ENCODE measurements at regions not wholly inside any gene's neighbourhood (a gene's known extent, or its start where the extent isn't known, plus 50 kb on each side); places are given as distances from the start of the nearest gene placed in this dataset.
"Not testable (repeated sequence)": the region's sequence is repeated elsewhere in the genome, so short reads cannot be mapped to it uniquely, and the experiment has no call there.

- not testable (repeated sequence) for H3K27me3 ChIP-seq (ENCODE audit: insufficient read depth, low read length)
These were observed 804.3 kb downstream of the TTLL7 start for GRCh38 chr1:83194610-83195009.

DNA sequence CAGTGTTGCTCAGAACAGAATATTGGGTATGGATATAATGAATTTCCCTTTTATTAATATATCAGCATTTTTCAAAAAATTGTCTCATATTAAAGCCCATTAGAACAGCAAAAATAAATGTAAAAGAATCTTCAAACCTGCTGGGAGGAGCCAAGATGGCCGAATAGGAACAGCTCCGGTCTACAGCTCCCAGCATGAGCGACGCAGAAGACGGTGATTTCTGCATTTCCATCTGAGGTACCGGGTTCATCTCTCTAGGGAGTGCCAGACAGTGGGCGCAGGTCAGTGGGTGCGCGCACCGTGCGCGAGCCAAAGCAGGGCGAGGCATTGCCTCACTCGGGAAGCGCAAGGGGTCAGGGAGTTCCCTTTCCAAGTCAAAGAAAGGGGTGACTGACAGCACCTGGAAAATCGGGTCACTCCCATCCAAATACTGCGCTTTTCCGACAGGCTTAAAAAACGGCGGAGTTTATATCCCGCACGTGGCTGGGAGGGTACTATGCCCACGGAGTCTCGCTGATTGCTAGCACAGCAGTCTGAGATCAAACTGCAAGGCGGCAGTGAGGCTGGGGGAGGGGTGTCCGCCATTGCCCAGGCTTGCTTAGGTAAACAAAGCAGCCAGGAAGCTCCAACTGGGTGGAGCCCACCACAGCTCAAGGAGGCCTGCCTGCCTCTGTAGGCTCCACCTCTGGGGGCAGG lies 816.8 kb downstream of the TTLL7 start:
- not testable (repeated sequence) for H3K27ac ChIP-seq (ENCODE audit: low read depth, low read length); H2AFZ ChIP-seq (ENCODE audit: low read length, unreplicated experiment); H3K36me3 ChIP-seq (ENCODE audit: insufficient read depth, low read length); H3K4me1 ChIP-seq (ENCODE audit: control insufficient read depth, insufficient read depth, low read length, unreplicated experiment); H3K27me3 ChIP-seq (ENCODE audit: insufficient read depth, low read length); H3K79me2 ChIP-seq (ENCODE audit: control insufficient read depth, insufficient read depth, low read length, unreplicated experiment); H3K4me3 ChIP-seq (ENCODE audit: low read depth, low read length)

More at GRCh38 chr1:83194610-83195009, 804.3 kb downstream of the TTLL7 start:
- not testable (repeated sequence) for H3K79me2 ChIP-seq (ENCODE audit: control insufficient read depth, insufficient read depth, low read length, unreplicated experiment); H3K36me3 ChIP-seq (ENCODE audit: insufficient read depth, low read length); H3K4me1 ChIP-seq (ENCODE audit: control insufficient read depth, insufficient read depth, low read length, unreplicated experiment); H2AFZ ChIP-seq (ENCODE audit: low read length, unreplicated experiment); H3K4me3 ChIP-seq (ENCODE audit: low read depth, low read length); H3K27ac ChIP-seq (ENCODE audit: low read depth, low read length)

GRCh38 chr1:83180621-83181020 lies 818.3 kb downstream of the TTLL7 start:
- H3K36me3 ChIP-seq (ENCODE audit: insufficient read depth, low read length); H3K27ac ChIP-seq (ENCODE audit: low read depth, low read length); H3K4me1 ChIP-seq (ENCODE audit: control insufficient read depth, insufficient read depth, low read length, unreplicated experiment); H2AFZ ChIP-seq (ENCODE audit: low read length, unreplicated experiment); H3K4me3 ChIP-seq (ENCODE audit: low read depth, low read length); H3K79me2 ChIP-seq (ENCODE audit: control insufficient read depth, insufficient read depth, low read length, unreplicated experiment); H3K27me3 ChIP-seq (ENCODE audit: insufficient read depth, low read length): not testable (repeated sequence)

DNA sequence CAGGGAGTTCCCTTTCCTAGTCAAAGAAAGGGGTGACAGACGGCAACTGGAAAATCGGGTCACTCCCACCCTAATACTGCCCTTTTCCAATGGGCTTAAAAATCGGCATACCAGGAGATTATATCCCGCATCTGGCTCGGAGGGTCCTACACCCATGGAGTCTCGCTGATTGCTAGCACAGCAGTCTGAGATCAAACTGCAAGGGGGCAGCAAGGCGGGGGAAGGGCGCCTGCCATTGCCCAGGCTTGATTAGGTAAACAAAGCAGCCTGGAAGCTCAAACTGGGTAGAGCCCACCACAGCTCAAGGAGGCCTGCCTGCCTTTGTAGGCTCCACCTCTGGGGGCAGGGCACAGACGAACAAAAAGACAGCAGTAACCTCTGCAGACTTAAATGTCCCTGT lies 831.3 kb downstream of the TTLL7 start:
- not testable (repeated sequence) for H3K36me3 ChIP-seq (ENCODE audit: insufficient read depth, low read length); H3K27me3 ChIP-seq (ENCODE audit: insufficient read depth, low read length); H3K4me1 ChIP-seq (ENCODE audit: control insufficient read depth, insufficient read depth, low read length, unreplicated experiment); H3K79me2 ChIP-seq (ENCODE audit: control insufficient read depth, insufficient read depth, low read length, unreplicated experiment); H3K27ac ChIP-seq (ENCODE audit: low read depth, low read length); H2AFZ ChIP-seq (ENCODE audit: low read length, unreplicated experiment); H3K4me3 ChIP-seq (ENCODE audit: low read depth, low read length)

- H3K36me3 ChIP-seq (ENCODE audit: insufficient read depth, low read length); H3K27me3 ChIP-seq (ENCODE audit: insufficient read depth, low read length); H2AFZ ChIP-seq (ENCODE audit: low read length, unreplicated experiment); H3K4me3 ChIP-seq (ENCODE audit: low read depth, low read length); H3K79me2 ChIP-seq (ENCODE audit: control insufficient read depth, insufficient read depth, low read length, unreplicated experiment); H3K4me1 ChIP-seq (ENCODE audit: control insufficient read depth, insufficient read depth, low read length, unreplicated experiment): not testable (repeated sequence)
- peak overlapping the region; percentile 43 for H3K27ac ChIP-seq (ENCODE audit: low read depth, low read length)
These were observed 835.0 kb downstream of the TTLL7 start for GRCh38 chr1:83163879-83164475.

GRCh38 chr1:83158924-83159323 lies 840.0 kb downstream of the TTLL7 start:
- not testable (repeated sequence) for H3K27ac ChIP-seq (ENCODE audit: low read depth, low read length); H3K4me3 ChIP-seq (ENCODE audit: low read depth, low read length); H3K79me2 ChIP-seq (ENCODE audit: control insufficient read depth, insufficient read depth, low read length, unreplicated experiment); H2AFZ ChIP-seq (ENCODE audit: low read length, unreplicated experiment); H3K36me3 ChIP-seq (ENCODE audit: insufficient read depth, low read length); H3K4me1 ChIP-seq (ENCODE audit: control insufficient read depth, insufficient read depth, low read length, unreplicated experiment); H3K27me3 ChIP-seq (ENCODE audit: insufficient read depth, low read length)

GRCh38 chr1:83154306-83154705 lies 844.6 kb downstream of the TTLL7 start:
- H3K4me3 ChIP-seq (ENCODE audit: low read depth, low read length); H3K79me2 ChIP-seq (ENCODE audit: control insufficient read depth, insufficient read depth, low read length, unreplicated experiment); H3K36me3 ChIP-seq (ENCODE audit: insufficient read depth, low read length); H3K27me3 ChIP-seq (ENCODE audit: insufficient read depth, low read length); H3K27ac ChIP-seq (ENCODE audit: low read depth, low read length): not testable (repeated sequence)
- peak overlapping the region; percentile 68 for H2AFZ ChIP-seq (ENCODE audit: low read length, unreplicated experiment)
- H3K4me1 ChIP-seq (ENCODE audit: control insufficient read depth, insufficient read depth, low read length, unreplicated experiment) = peaks cover 12% of the 10 kb centered on the region

DNA sequence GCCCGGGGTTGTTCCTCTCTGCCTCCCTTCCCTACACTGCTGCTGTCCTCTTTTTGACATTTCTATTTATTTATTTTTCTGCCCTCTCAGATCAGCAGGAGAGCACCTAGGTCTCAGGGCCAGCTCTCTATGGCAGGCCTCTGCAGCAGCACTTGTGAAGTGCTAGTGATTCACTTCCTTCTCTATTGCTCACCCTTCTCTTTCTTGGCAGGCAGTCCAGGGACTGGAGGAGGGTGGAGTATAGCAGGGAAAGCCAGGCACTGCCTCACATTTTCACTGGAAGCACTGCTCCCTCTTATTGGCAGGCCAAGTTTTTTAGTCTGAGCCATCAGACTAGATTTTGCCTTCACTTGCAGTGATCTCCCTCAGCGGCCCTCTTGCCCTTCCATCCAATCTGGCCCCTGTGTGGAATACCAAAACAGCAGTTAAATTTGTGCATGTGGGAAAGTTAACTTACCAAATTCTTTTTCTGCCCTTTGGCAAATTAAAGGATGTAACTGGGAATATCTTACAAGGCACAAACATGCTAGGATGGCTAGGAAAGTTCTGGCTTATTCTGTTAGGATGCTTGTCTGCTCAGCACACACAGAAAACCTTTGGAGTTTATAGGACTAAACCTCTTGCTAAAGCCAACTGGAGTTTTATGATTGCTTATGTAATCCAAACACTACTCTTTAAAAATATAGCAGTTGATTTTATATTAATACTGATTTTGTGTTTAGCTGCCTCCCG lies 847.6 kb downstream of the TTLL7 start:
- H2AFZ ChIP-seq (ENCODE audit: low read length, unreplicated experiment); H3K79me2 ChIP-seq (ENCODE audit: control insufficient read depth, insufficient read depth, low read length, unreplicated experiment); H3K36me3 ChIP-seq (ENCODE audit: insufficient read depth, low read length); H3K27ac ChIP-seq (ENCODE audit: low read depth, low read length); H3K4me3 ChIP-seq (ENCODE audit: low read depth, low read length); H3K27me3 ChIP-seq (ENCODE audit: insufficient read depth, low read length): not testable (repeated sequence)
- H3K4me1 ChIP-seq (ENCODE audit: control insufficient read depth, insufficient read depth, low read length, unreplicated experiment) = peaks cover 12% of the 10 kb centered on the region

DNA sequence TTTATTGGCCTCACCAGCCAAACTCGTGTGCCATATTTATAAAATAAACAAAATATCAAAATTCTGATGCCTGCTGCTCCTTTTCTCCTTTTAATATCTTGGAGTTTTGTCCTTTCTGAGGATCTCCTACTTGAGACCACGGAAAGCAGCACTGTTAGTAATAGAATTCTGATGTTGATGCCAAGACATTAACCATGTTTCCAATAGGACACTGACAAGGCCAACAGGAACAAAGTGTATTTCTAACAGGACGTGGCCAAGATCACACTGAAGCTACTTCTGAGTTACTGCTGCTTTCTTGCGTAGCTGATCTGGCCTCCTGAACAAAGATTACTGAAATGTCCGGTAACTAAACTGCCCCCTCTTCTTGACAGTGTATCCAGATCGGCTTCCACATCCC lies 848.5 kb downstream of the TTLL7 start:
- Histone ChIP-seq H3K27ac (ENCODE audit: low read depth, low read length) (0 out of 2 replicates have a peak overlapping the region, but pooled peaks have one; percentile 32), H3K4me1 (ENCODE audit: control insufficient read depth, insufficient read depth, low read length, unreplicated experiment) (peaks cover 12% of the 10 kb centered on the region)
- H2AFZ ChIP-seq (ENCODE audit: low read length, unreplicated experiment); H3K4me3 ChIP-seq (ENCODE audit: low read depth, low read length); H3K36me3 ChIP-seq (ENCODE audit: insufficient read depth, low read length); H3K27me3 ChIP-seq (ENCODE audit: insufficient read depth, low read length); H3K79me2 ChIP-seq (ENCODE audit: control insufficient read depth, insufficient read depth, low read length, unreplicated experiment): not testable (repeated sequence)

GRCh38 chr1:83145820-83146219 lies 853.1 kb downstream of the TTLL7 start:
- not testable (repeated sequence) for H3K4me3 ChIP-seq (ENCODE audit: low read depth, low read length); H2AFZ ChIP-seq (ENCODE audit: low read length, unreplicated experiment); H3K4me1 ChIP-seq (ENCODE audit: control insufficient read depth, insufficient read depth, low read length, unreplicated experiment); H3K27me3 ChIP-seq (ENCODE audit: insufficient read depth, low read length); H3K27ac ChIP-seq (ENCODE audit: low read depth, low read length); H3K36me3 ChIP-seq (ENCODE audit: insufficient read depth, low read length); H3K79me2 ChIP-seq (ENCODE audit: control insufficient read depth, insufficient read depth, low read length, unreplicated experiment)

DNA sequence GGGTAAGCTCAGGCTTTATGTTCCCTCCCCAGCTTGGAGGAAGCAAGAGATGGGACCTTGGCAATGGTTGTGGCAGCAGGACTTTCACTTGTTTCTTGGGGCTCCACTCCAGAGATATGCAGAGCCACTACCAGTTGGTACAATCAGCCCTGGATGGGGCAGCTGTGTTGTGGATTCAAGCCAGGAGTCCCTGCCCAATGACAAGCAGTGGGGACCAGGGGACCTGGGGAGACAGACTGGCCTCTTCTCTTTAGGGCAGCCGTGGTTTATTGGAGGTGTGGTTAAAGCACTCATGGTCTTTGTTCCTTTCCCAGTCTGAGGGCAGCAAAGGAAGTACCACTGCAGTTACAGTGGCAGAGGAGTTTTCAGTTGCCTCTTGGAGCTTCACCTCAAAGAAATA lies 856.1 kb downstream of the TTLL7 start:
- H3K27ac ChIP-seq (ENCODE audit: low read depth, low read length); H2AFZ ChIP-seq (ENCODE audit: low read length, unreplicated experiment); H3K36me3 ChIP-seq (ENCODE audit: insufficient read depth, low read length); H3K27me3 ChIP-seq (ENCODE audit: insufficient read depth, low read length); H3K4me1 ChIP-seq (ENCODE audit: control insufficient read depth, insufficient read depth, low read length, unreplicated experiment); H3K79me2 ChIP-seq (ENCODE audit: control insufficient read depth, insufficient read depth, low read length, unreplicated experiment); H3K4me3 ChIP-seq (ENCODE audit: low read depth, low read length): not testable (repeated sequence)

Data from ACC112 (cell line).